ENCODE measurements at regions not wholly inside any gene's neighbourhood (a gene's known extent, or its start where the extent isn't known, plus 50 kb on each side); places are given as distances from the start of the nearest gene placed in this dataset.

DNA sequence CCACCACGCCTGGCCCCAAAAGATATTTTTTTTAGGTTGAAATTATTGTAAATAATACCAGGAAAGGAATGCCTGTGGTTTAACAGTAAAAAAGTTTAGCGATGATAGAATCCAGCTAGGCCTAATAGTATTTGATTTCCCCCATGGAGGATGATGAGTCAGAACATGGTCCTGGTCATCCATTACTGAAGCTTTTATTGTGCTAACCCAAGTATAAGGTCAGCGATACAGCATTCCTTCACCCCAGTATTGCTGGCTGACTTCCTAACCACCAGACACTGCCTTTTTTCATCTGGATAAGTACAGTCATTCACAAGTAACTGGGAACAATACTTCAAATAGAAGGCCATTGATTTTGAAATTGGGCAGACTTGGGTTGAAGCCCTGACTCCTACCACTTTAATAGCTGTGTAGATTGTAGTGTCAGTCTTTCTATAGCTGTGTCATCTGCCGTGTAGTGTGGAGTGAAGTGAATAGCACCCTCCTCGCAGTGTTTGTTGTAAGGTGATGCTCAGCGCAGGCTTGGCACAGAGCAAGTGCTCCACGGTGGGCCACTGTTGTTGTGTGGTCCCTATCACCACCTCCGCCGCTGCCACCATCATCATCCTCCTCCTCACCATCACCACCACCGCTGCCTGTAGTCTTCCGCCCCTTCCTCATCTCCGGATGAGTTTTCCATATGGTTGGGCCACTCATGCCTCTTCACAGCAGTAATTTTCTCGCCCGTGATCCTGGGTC is 436.0 kb upstream of the TPM1 start:
- Histone ChIP-seq H3K36me3 (ENCODE audit: control insufficient read depth, insufficient read depth, low read length) (no peaks in the 10 kb centered on the region), H3K4me1 (ENCODE audit: control insufficient read depth, extremely low read depth, insufficient read depth, low read length) (peaks cover 18% of the 10 kb centered on the region), H3K27me3 (ENCODE audit: control insufficient read depth, insufficient read depth, low read length) (no peaks in the 10 kb centered on the region), H3K79me2 (ENCODE audit: control insufficient read depth, insufficient read depth, low read length) (no peaks in the 10 kb centered on the region), H3K9me3 (ENCODE audit: control insufficient read depth, insufficient read depth, low read depth, low read length) (no peaks in the 10 kb centered on the region), H3K4me2 (ENCODE audit: extremely low read depth, insufficient read depth, low read length) (no peak overlapping the region), H3K4me3 (replicated peaks in 1 of 4; ENCODE audit: control extremely low read depth in 1 of 4, insufficient read depth in 1 of 4, low read depth in 3 of 4, low read length in 4 of 4) (no peak overlapping the region), H4K20me1 (ENCODE audit: control insufficient read depth, extremely low read depth, insufficient read depth, low read length) (no peaks in the 10 kb centered on the region), H3K9ac (ENCODE audit: insufficient read depth, low read length) (no peak overlapping the region), H2AFZ (ENCODE audit: low read length) (no peak overlapping the region), H3K27ac (ENCODE audit: insufficient read depth, low read length) (peak overlapping the region; percentile 65)
- TF ChIP-seq, protein P1, sequence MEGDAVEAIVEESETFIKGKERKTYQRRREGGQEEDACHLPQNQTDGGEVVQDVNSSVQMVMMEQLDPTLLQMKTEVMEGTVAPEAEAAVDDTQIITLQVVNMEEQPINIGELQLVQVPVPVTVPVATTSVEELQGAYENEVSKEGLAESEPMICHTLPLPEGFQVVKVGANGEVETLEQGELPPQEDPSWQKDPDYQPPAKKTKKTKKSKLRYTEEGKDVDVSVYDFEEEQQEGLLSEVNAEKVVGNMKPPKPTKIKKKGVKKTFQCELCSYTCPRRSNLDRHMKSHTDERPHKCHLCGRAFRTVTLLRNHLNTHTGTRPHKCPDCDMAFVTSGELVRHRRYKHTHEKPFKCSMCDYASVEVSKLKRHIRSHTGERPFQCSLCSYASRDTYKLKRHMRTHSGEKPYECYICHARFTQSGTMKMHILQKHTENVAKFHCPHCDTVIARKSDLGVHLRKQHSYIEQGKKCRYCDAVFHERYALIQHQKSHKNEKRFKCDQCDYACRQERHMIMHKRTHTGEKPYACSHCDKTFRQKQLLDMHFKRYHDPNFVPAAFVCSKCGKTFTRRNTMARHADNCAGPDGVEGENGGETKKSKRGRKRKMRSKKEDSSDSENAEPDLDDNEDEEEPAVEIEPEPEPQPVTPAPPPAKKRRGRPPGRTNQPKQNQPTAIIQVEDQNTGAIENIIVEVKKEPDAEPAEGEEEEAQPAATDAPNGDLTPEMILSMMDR (conservative IDR thresholded peaks at IDR 0.05 in 1 of 2, IDR thresholded peaks at IDR 0.05 in 1 of 2; ENCODE audit: low read depth in 1 of 2, low read length in 2 of 2) = no peak
- TF ChIP-seq EZH2 (IDR thresholded peaks at IDR 0.05; ENCODE audit: low read length, missing control alignments) = no peak
- peak; percentile 98 to 100 for DNase-seq (ENCODE audit: low read depth in 2 of 2)

DNA sequence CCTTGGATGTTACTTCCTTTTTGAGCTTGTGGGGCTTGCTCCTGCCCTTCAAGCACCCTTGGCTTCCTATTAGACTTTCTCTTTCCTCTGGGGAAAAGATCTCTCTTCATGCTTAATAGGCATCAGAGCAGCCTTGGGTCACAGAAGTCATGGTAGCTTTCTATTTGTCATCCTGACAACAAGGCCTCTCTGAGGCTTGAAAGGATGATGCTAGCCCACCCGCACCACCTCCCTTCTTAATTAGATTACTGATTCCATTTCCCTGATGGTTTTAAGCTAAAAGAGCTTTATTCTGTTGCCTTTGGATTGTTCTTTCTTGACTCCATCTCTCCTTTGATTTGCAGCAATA is 435.5 kb upstream of the TPM1 start:
- DNase-seq (ENCODE audit: low read depth in 2 of 2) = no peak
- no peak overlapping the region for H3K9ac ChIP-seq (ENCODE audit: insufficient read depth, low read length)
- no peaks in the 10 kb centered on the region for H3K79me2 ChIP-seq (ENCODE audit: control insufficient read depth, insufficient read depth, low read length)
- H3K27me3 ChIP-seq (ENCODE audit: control insufficient read depth, insufficient read depth, low read length) = no peaks in the 10 kb centered on the region
- no peaks in the 10 kb centered on the region for H4K20me1 ChIP-seq (ENCODE audit: control insufficient read depth, extremely low read depth, insufficient read depth, low read length)
- H3K27ac ChIP-seq (ENCODE audit: insufficient read depth, low read length) = peak overlapping the region; percentile 65
- TF ChIP-seq, protein P1 (conservative IDR thresholded peaks at IDR 0.05 in 1 of 2, IDR thresholded peaks at IDR 0.05 in 1 of 2; ENCODE audit: low read depth in 1 of 2, low read length in 2 of 2) = no peak
- no peak for TF ChIP-seq EZH2 (IDR thresholded peaks at IDR 0.05; ENCODE audit: low read length, missing control alignments)
- H3K36me3 ChIP-seq (ENCODE audit: control insufficient read depth, insufficient read depth, low read length) = no peaks in the 10 kb centered on the region
- H3K4me1 ChIP-seq (ENCODE audit: control insufficient read depth, extremely low read depth, insufficient read depth, low read length) = peaks cover 18% of the 10 kb centered on the region
- no peak overlapping the region for H2AFZ ChIP-seq (ENCODE audit: low read length)
- H3K9me3 ChIP-seq (ENCODE audit: control insufficient read depth, insufficient read depth, low read depth, low read length) = no peaks in the 10 kb centered on the region
- no peak overlapping the region for H3K4me3 ChIP-seq (replicated peaks in 1 of 4; ENCODE audit: control extremely low read depth in 1 of 4, insufficient read depth in 1 of 4, low read depth in 3 of 4, low read length in 4 of 4)
- no peak overlapping the region for H3K4me2 ChIP-seq (ENCODE audit: extremely low read depth, insufficient read depth, low read length)

DNA sequence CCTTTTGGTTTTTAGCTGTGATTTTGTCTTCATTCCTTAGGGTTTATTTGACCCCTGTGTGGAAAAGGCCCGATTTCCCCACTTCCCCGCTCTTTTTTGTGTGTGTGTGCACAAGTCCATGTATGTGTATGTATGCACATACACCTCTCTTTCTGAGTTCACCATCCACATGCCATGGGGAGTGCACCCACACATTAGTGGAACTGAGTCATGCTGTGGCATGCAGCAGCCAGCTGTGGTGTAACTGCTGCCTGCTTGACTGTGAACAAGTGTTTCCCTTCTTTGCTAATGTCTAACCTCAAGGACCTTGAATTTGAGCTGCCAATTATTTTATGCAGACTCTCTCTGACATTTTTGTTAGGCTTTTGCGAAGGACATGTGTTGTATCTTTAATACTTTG is 434.9 kb upstream of the TPM1 start:
- no peak for TF ChIP-seq EZH2 (IDR thresholded peaks at IDR 0.05; ENCODE audit: low read length, missing control alignments)
- TF ChIP-seq, protein P1 (conservative IDR thresholded peaks at IDR 0.05 in 1 of 2, IDR thresholded peaks at IDR 0.05 in 1 of 2; ENCODE audit: low read depth in 1 of 2, low read length in 2 of 2) = no peak
- Histone ChIP-seq H3K9me3 (ENCODE audit: control insufficient read depth, insufficient read depth, low read depth, low read length) (no peaks in the 10 kb centered on the region), H3K79me2 (ENCODE audit: control insufficient read depth, insufficient read depth, low read length) (no peaks in the 10 kb centered on the region), H3K4me1 (ENCODE audit: control insufficient read depth, extremely low read depth, insufficient read depth, low read length) (peaks cover 18% of the 10 kb centered on the region), H2AFZ (ENCODE audit: low read length) (no peak overlapping the region), H3K36me3 (ENCODE audit: control insufficient read depth, insufficient read depth, low read length) (no peaks in the 10 kb centered on the region), H3K27ac (ENCODE audit: insufficient read depth, low read length) (no peak overlapping the region), H3K27me3 (ENCODE audit: control insufficient read depth, insufficient read depth, low read length) (no peaks in the 10 kb centered on the region), H4K20me1 (ENCODE audit: control insufficient read depth, extremely low read depth, insufficient read depth, low read length) (no peaks in the 10 kb centered on the region), H3K4me2 (ENCODE audit: extremely low read depth, insufficient read depth, low read length) (no peak overlapping the region), H3K4me3 (replicated peaks in 1 of 4; ENCODE audit: control extremely low read depth in 1 of 4, insufficient read depth in 1 of 4, low read depth in 3 of 4, low read length in 4 of 4) (no peak overlapping the region), H3K9ac (ENCODE audit: insufficient read depth, low read length) (no peak overlapping the region)
- peak; percentile 49 to 88 for DNase-seq (ENCODE audit: low read depth in 2 of 2)

Measured in fibroblast of lung (primary cell).